Spinal cord (tissue), 9 donors: ENCODE measurements at regions not wholly inside any gene's neighbourhood (a gene's known extent, or its start where the extent isn't known, plus 50 kb on each side); places are given as distances from the start of the nearest gene placed in this dataset.

Experiments used
- DNase-seq, 6 donors: peaks; one replicate each; pipeline versions ENCODE4 v3.0.0 to v3.0.0-alpha.2; 2013 to 2015; ENCODE audit warnings: low spot score in 6 of 6, low read depth in 4 of 6
- H3K27ac ChIP-seq: one replicate; pipeline ENCODE4 v1.5.1; 2013; ENCODE audit warnings: low read depth, low read length, control low read depth
- H3K27me3 ChIP-seq: one replicate; pipeline ENCODE4 v1.6.1; 2013; ENCODE audit warnings: low read length; ENCODE audit not compliant: control insufficient read depth, insufficient read depth
- H3K36me3 ChIP-seq: one replicate; pipeline ENCODE4 v1.6.1; 2013; ENCODE audit warnings: low read length; ENCODE audit not compliant: control insufficient read depth, insufficient read depth
- H3K4me1 ChIP-seq: one replicate; pipeline ENCODE4 v1.6.1; 2013; ENCODE audit warnings: low read length; ENCODE audit not compliant: control insufficient read depth, insufficient read depth
- H3K4me3 ChIP-seq: one replicate; pipeline ENCODE4 v1.5.1; 2013; ENCODE audit warnings: low read depth, low read length, control low read depth
- H3K9me3 ChIP-seq: one replicate; pipeline ENCODE4 v1.6.1; 2013; ENCODE audit warnings: low read length; ENCODE audit not compliant: control insufficient read depth, insufficient read depth
- WGBS: methylation state at CpG from one replicate; pipeline ENCODE4 v1.1.5; 2013; ENCODE audit warnings: missing lambda C conversion rate; ENCODE audit not compliant: insufficient coverage; 5-methylcytosine and 5-hydroxymethylcytosine counted together
- donor health status: healthy.

- no peak for DNase-seq
- WGBS: 75% methylated on average over 2 of the region's 5 CpGs
Measured at GRCh38 chr10:22875581-22875980, 52.3 kb upstream of the ARMC3 start.

GRCh38 chr10:22874189-22874854 is 53.5 kb upstream of the ARMC3 start:
- Histone ChIP-seq H3K27me3 (no peaks in the 10 kb centered on the region), H3K27ac (no peak overlapping the region), H3K4me3 (no peak overlapping the region), H3K36me3 (no peaks in the 10 kb centered on the region), H3K9me3 (no peaks in the 10 kb centered on the region), H3K4me1 (no peaks in the 10 kb centered on the region)
- WGBS: 46% methylated on average over 3 of the region's 7 CpGs
- DNase-seq: no peak

More at GRCh38 chr10:22875581-22875980, 52.3 kb upstream of the ARMC3 start:
- Histone ChIP-seq H3K27me3 (no peaks in the 10 kb centered on the region), H3K4me1 (no peaks in the 10 kb centered on the region), H3K4me3 (no peak overlapping the region), H3K27ac (no peak overlapping the region), H3K36me3 (no peaks in the 10 kb centered on the region), H3K9me3 (no peaks in the 10 kb centered on the region)

- no peaks in the 10 kb centered on the region for H3K9me3 ChIP-seq
- H3K27ac ChIP-seq: no peak overlapping the region
- H3K4me1 ChIP-seq: no peaks in the 10 kb centered on the region
- H3K36me3 ChIP-seq: no peaks in the 10 kb centered on the region
- 100% methylated on average over 2 of the region's 2 CpGs for WGBS
- H3K27me3 ChIP-seq: no peaks in the 10 kb centered on the region
- DNase-seq: no peak
- no peak overlapping the region for H3K4me3 ChIP-seq
Measured at GRCh38 chr10:22856444-22857074, 71.3 kb upstream of the ARMC3 start.

- Histone ChIP-seq H3K27me3 (no peaks in the 10 kb centered on the region), H3K27ac (no peak overlapping the region), H3K36me3 (no peaks in the 10 kb centered on the region), H3K4me3 (no peak overlapping the region), H3K4me1 (peaks cover 4% of the 10 kb centered on the region), H3K9me3 (no peaks in the 10 kb centered on the region)
- 83% methylated on average over 1 of the region's 4 CpGs for WGBS
- no peak for DNase-seq
Measured at GRCh38 chr10:22854935-22855421, 72.9 kb upstream of the ARMC3 start.

GRCh38 chr10:22853906-22854447 is 73.9 kb upstream of the ARMC3 start:
- no peak overlapping the region for H3K4me3 ChIP-seq
- H3K4me1 ChIP-seq: peaks cover 14% of the 10 kb centered on the region
- no peaks in the 10 kb centered on the region for H3K36me3 ChIP-seq
- 82% methylated on average over 3 of the region's 5 CpGs for WGBS
- DNase-seq: no peak
- H3K9me3 ChIP-seq: no peaks in the 10 kb centered on the region
- H3K27ac ChIP-seq: no peak overlapping the region
- no peaks in the 10 kb centered on the region for H3K27me3 ChIP-seq

GRCh38 chr10:22852712-22853353 is 75.0 kb upstream of the ARMC3 start:
- Histone ChIP-seq H3K4me3 (no peak overlapping the region), H3K36me3 (no peaks in the 10 kb centered on the region), H3K9me3 (no peaks in the 10 kb centered on the region), H3K4me1 (peaks cover 18% of the 10 kb centered on the region), H3K27ac (no peak overlapping the region), H3K27me3 (no peaks in the 10 kb centered on the region)
- DNase-seq: no peak
- WGBS: 92% methylated on average over 4 of the region's 6 CpGs

GRCh38 chr10:22851865-22852239 is 76.0 kb upstream of the ARMC3 start:
- H3K27me3 ChIP-seq: no peaks in the 10 kb centered on the region
- H3K4me3 ChIP-seq: no peak overlapping the region
- no peak overlapping the region for H3K27ac ChIP-seq
- peaks cover 18% of the 10 kb centered on the region for H3K4me1 ChIP-seq
- no peaks in the 10 kb centered on the region for H3K36me3 ChIP-seq
- no peak for DNase-seq
- 92% methylated on average over 5 of the region's 5 CpGs for WGBS
- H3K9me3 ChIP-seq: no peaks in the 10 kb centered on the region

GRCh38 chr10:22850541-22850940 is 77.3 kb upstream of the ARMC3 start:
- H3K4me3 ChIP-seq: no peak overlapping the region
- peaks cover 18% of the 10 kb centered on the region for H3K4me1 ChIP-seq
- no peaks in the 10 kb centered on the region for H3K9me3 ChIP-seq
- no peaks in the 10 kb centered on the region for H3K27me3 ChIP-seq
- 100% methylated on average over 3 of the region's 3 CpGs for WGBS
- H3K36me3 ChIP-seq: no peaks in the 10 kb centered on the region
- H3K27ac ChIP-seq: no peak overlapping the region
- no peak for DNase-seq

- peaks cover 18% of the 10 kb centered on the region for H3K4me1 ChIP-seq
- peak; percentile 21 to 88 (median 48) for DNase-seq
- 43% methylated on average over 9 of the region's 12 CpGs for WGBS
- H3K4me3 ChIP-seq: no peak overlapping the region
- H3K27me3 ChIP-seq: no peaks in the 10 kb centered on the region
- peak overlapping the region; percentile 79 for H3K27ac ChIP-seq
- no peaks in the 10 kb centered on the region for H3K36me3 ChIP-seq
- H3K9me3 ChIP-seq: no peaks in the 10 kb centered on the region
Measured at GRCh38 chr10:22849077-22849805, 78.6 kb upstream of the ARMC3 start.
